Trophoblast cell (in vitro differentiated cells and primary cell): ENCODE measurements at regions not wholly inside any gene's neighbourhood (a gene's known extent, or its start where the extent isn't known, plus 50 kb on each side); places are given as distances from the start of the nearest gene placed in this dataset.

ENCODE experiments used
- DNase-seq, 2 donors: peaks; one replicate each; pipeline ENCODE4 v3.0.0-alpha.2; 2016
- H2AFZ ChIP-seq: 2 replicates; pipeline ENCODE4 v1.6.1; 2013; ENCODE audit warnings: low read length, moderate library complexity, mild to moderate bottlenecking; ENCODE audit not compliant: insufficient read depth, poor library complexity
- H2AK5ac ChIP-seq: 2 replicates; pipeline ENCODE4 v1.6.1; 2013; ENCODE audit warnings: mild to moderate bottlenecking, low read length
- H2BK120ac ChIP-seq: 2 replicates; pipeline ENCODE4 v1.6.1; 2013; ENCODE audit warnings: low read length, mild to moderate bottlenecking, moderate library complexity; ENCODE audit not compliant: insufficient read depth, poor library complexity
- H2BK12ac ChIP-seq: 2 replicates; pipeline ENCODE4 v1.6.1; 2013; ENCODE audit warnings: mild to moderate bottlenecking, low read length, moderate library complexity
- H2BK5ac ChIP-seq: 2 replicates; pipeline ENCODE4 v1.6.1; 2013; ENCODE audit warnings: low read length, low read depth, moderate library complexity, mild to moderate bottlenecking; ENCODE audit not compliant: poor library complexity
- H3K14ac ChIP-seq: 2 replicates; pipeline ENCODE4 v1.6.1; 2013; ENCODE audit warnings: mild to moderate bottlenecking, low read length
- H3K18ac ChIP-seq: 2 replicates; pipeline ENCODE4 v1.6.1; 2013; ENCODE audit warnings: mild to moderate bottlenecking, low read length
- H3K23ac ChIP-seq: 2 replicates; pipeline ENCODE4 v1.6.1; 2013; ENCODE audit warnings: low read length
- H3K27ac ChIP-seq: 2 replicates; pipeline ENCODE4 v1.5.1; 2013; ENCODE audit warnings: low read depth, mild to moderate bottlenecking, inconsistent platforms, low read length, moderate library complexity
- H3K27me3 ChIP-seq: 2 replicates; pipeline ENCODE4 v1.6.1; 2013; ENCODE audit warnings: inconsistent platforms, mild to moderate bottlenecking, low read length, moderate library complexity; ENCODE audit not compliant: insufficient read depth
- H3K36me3 ChIP-seq, 2 experiments: 1 replicate in 1 of 2; 2 replicates in 1 of 2; pipeline ENCODE4 v1.6.1; 2013; ENCODE audit warnings: low read length in 2 of 2, mild to moderate bottlenecking in 2 of 2, moderate library complexity in 1 of 2; ENCODE audit not compliant: insufficient read depth in 2 of 2, control insufficient read depth in 1 of 2
- H3K4ac ChIP-seq: 2 replicates; pipeline ENCODE4 v1.6.1; 2013; ENCODE audit warnings: low read depth, mild to moderate bottlenecking, low read length, moderate library complexity
- H3K4me1 ChIP-seq, 2 experiments: 1 replicate in 1 of 2; 2 replicates in 1 of 2; pipeline ENCODE4 v1.6.1; 2013; ENCODE audit warnings: low read length in 2 of 2, mild to moderate bottlenecking in 2 of 2, moderate library complexity in 1 of 2; ENCODE audit not compliant: insufficient read depth in 2 of 2, control insufficient read depth in 1 of 2
- H3K4me2 ChIP-seq: 2 replicates; pipeline ENCODE4 v1.6.1; 2013; ENCODE audit warnings: inconsistent platforms, mild to moderate bottlenecking, low read length, moderate library complexity
- H3K4me3 ChIP-seq: 2 replicates; pipeline ENCODE4 v1.5.1; 2013; ENCODE audit warnings: mild to moderate bottlenecking, low read depth, low read length, inconsistent platforms
- H3K79me1 ChIP-seq: one replicate; pipeline ENCODE4 v1.6.1; 2013; ENCODE audit warnings: low read length
- H3K79me2 ChIP-seq: 2 replicates; pipeline ENCODE4 v1.6.1; 2013; ENCODE audit warnings: low read length, mild to moderate bottlenecking; ENCODE audit not compliant: control insufficient read depth, insufficient read depth, poor library complexity
- H3K9ac ChIP-seq: 2 replicates; pipeline ENCODE4 v1.6.1; 2013; ENCODE audit warnings: mild to moderate bottlenecking, low read length
- H3K9me3 ChIP-seq: 2 replicates; pipeline ENCODE4 v1.6.1; 2013; ENCODE audit warnings: low read depth, mild to moderate bottlenecking, control low read depth, inconsistent platforms, low read length; ENCODE audit not compliant: insufficient read depth
- H4K12ac ChIP-seq: 2 replicates; pipeline ENCODE4 v1.6.1; 2013; ENCODE audit warnings: low read depth, mild to moderate bottlenecking, low read length, moderate library complexity
- H4K8ac ChIP-seq: 2 replicates; pipeline ENCODE4 v1.6.1; 2013; ENCODE audit warnings: low read depth, mild to moderate bottlenecking, low read length, moderate library complexity
- H4K91ac ChIP-seq: one replicate; pipeline ENCODE4 v1.6.1; 2013; ENCODE audit warnings: low read depth, mild to moderate bottlenecking, low read length, moderate library complexity
- WGBS: extraction: QIAGEN DNeasy Blood & Tissue Kit; methylation state at CpG from one replicate; pipeline ENCODE4 v1.1.7; 2013; ENCODE audit warnings: missing lambda C conversion rate; ENCODE audit not compliant: insufficient read length, insufficient coverage; ENCODE audit errors: extremely low coverage; 5-methylcytosine and 5-hydroxymethylcytosine counted together

DNA sequence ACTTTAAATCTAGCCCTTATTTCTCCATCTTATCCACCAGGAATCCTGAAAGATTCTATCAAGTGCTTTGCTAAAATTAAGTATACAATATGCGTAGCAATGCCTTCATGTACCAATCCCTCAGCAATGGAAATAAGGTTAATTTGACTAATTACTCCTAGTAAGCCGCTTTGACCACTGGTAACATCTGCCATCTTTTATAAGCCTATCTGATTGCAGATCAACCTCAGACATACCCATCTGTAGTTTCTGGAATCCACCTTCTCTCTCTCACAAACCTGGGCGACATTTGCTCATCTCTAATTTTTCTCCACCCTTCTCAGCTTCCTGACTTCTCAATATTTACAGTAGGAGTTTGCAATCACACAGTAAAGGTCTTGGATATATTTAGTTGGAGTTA, 138.8 kb upstream of the CRHR1 start:
- no peak for DNase-seq
- H2AK5ac ChIP-seq = no peak overlapping the region
- H3K79me2 ChIP-seq = no peaks in the 10 kb centered on the region
- H3K23ac ChIP-seq = no peak overlapping the region
- no peaks in the 10 kb centered on the region for H3K4me1 ChIP-seq
- no peak overlapping the region for H3K4ac ChIP-seq
- H4K91ac ChIP-seq = no peak overlapping the region
- H2BK120ac ChIP-seq = no peak overlapping the region
- no peak overlapping the region for H3K4me3 ChIP-seq
- no peak overlapping the region for H4K8ac ChIP-seq
- no peak overlapping the region for H3K9ac ChIP-seq
- no peak overlapping the region for H3K4me2 ChIP-seq
- no peaks in the 10 kb centered on the region for H3K36me3 ChIP-seq
- no peaks in the 10 kb centered on the region for H3K27me3 ChIP-seq
- no peak overlapping the region for H2AFZ ChIP-seq
- H2BK12ac ChIP-seq = no peak overlapping the region
- H3K27ac ChIP-seq = no peak overlapping the region
- no CpG with 5 or more reads among the region's 3 CpGs for WGBS
- peaks cover 2% of the 10 kb centered on the region for H3K9me3 ChIP-seq
- H4K12ac ChIP-seq = no peak overlapping the region
- H3K14ac ChIP-seq = no peak overlapping the region
- H2BK5ac ChIP-seq = no peak overlapping the region
- H3K18ac ChIP-seq = no peak overlapping the region
- H3K79me1 ChIP-seq = no peaks in the 10 kb centered on the region

DNA sequence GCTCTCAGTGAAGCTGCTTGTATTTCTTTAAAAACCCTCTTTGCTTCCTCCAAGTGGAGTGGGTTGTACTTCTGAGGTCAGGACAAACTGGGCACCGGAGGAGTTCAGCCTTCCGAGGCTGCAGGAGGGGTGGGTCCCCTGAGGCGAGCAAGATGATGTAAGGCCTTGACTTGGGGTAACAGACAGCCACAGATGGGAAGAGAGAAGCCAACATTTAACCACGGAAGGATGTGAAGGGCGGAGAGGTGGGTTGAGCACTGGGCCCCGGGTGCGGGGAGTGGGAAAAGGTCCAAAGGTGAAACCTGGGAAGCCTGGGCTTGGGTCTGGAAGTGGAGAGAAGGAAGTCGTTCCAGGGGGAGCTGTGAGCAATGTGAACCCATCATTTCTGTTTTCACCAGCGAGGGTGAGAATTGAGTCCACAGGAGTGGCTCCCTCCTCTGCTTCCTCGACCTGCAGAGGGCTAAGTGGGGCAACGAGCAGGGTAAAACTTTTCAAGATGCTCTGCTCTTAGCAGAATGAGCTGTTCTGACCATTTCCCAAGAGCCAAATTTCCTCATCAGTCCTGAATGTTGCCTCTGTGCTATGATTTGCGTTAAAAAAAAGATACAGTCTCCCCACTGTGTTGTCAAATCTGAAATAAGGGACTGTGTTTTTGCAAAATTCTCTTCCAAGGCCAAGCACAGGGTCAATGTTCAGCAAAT, 137.7 kb upstream of the CRHR1 start:
- Histone ChIP-seq H3K4me3 (no peak overlapping the region), H3K79me1 (no peaks in the 10 kb centered on the region), H2AK5ac (no peak overlapping the region), H2BK12ac (no peak overlapping the region), H2BK120ac (no peak overlapping the region), H4K91ac (no peak overlapping the region), H3K9me3 (peaks cover 2% of the 10 kb centered on the region), H3K4me2 (no peak overlapping the region), H3K9ac (no peak overlapping the region), H3K23ac (no peak overlapping the region), H2AFZ (no peak overlapping the region), H4K8ac (no peak overlapping the region), H3K27me3 (no peaks in the 10 kb centered on the region), H3K27ac (no peak overlapping the region), H3K79me2 (no peaks in the 10 kb centered on the region), H2BK5ac (no peak overlapping the region), H3K18ac (no peak overlapping the region), H4K12ac (no peak overlapping the region), H3K4ac (no peak overlapping the region), H3K4me1 (no peaks in the 10 kb centered on the region), H3K36me3 (no peaks in the 10 kb centered on the region), H3K14ac (no peak overlapping the region)
- no peak for DNase-seq
- WGBS = no CpG with 5 or more reads among the region's 12 CpGs

DNA sequence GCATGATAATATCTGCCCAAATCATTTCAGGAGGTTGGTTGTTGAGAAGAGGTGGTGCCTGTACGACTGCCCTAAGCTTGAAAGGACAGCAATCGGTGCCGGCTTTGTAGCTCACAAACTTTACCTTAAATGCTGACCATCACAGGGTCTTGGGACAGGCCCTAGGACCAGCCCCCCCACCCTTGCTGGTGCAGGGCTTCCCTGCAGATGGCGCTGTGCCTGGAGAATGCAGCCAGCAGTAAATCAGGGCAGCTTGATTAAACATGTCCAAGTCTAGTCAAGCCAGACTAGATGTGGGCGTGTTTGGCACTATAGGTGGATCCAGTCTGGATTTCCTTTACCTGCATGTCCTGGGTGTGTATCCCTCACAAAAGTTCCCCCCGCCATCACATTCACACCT, 135.5 kb upstream of the CRHR1 start:
- Histone ChIP-seq H2BK120ac (no peak overlapping the region), H3K79me2 (no peaks in the 10 kb centered on the region), H2AFZ (no peak overlapping the region), H3K27ac (no peak overlapping the region), H3K4me2 (no peak overlapping the region), H3K9me3 (peaks cover 2% of the 10 kb centered on the region), H3K9ac (no peak overlapping the region), H4K12ac (no peak overlapping the region), H3K23ac (no peak overlapping the region), H3K4me1 (no peaks in the 10 kb centered on the region), H3K79me1 (no peaks in the 10 kb centered on the region), H4K8ac (no peak overlapping the region), H3K18ac (no peak overlapping the region), H3K4me3 (no peak overlapping the region), H3K4ac (no peak overlapping the region), H2AK5ac (no peak overlapping the region), H3K36me3 (no peaks in the 10 kb centered on the region), H2BK5ac (no peak overlapping the region), H2BK12ac (no peak overlapping the region), H4K91ac (no peak overlapping the region), H3K27me3 (no peaks in the 10 kb centered on the region), H3K14ac (no peak overlapping the region)
- WGBS = no CpG with 5 or more reads among the region's 6 CpGs
- no peak for DNase-seq

DNA sequence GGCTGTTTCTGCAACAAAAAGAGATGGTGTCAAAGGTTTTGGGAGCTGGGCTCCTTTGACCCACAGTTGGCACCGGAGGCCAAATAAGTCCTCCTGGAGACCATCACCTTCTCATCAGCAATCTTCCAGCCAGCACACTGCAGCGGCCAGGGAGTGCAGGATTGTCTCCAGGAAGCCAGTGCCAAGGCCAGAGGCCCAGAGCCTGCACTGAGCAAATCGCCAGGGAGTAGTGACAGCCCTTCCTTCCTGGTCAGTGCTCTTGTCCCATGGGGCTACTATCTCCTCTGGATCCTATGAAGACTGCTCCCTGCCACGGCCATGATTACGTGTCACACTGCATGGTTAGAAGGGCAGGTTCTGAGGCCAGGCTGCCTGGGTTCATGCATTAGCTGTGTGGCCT, 134.3 kb upstream of the CRHR1 start:
- no peak overlapping the region for H2AFZ ChIP-seq
- H3K36me3 ChIP-seq = no peaks in the 10 kb centered on the region
- no peak overlapping the region for H2BK5ac ChIP-seq
- no peak overlapping the region for H3K9ac ChIP-seq
- no peak overlapping the region for H3K4me2 ChIP-seq
- H2BK120ac ChIP-seq = no peak overlapping the region
- DNase-seq = no peak
- H3K79me2 ChIP-seq = no peaks in the 10 kb centered on the region
- no peaks in the 10 kb centered on the region for H3K27me3 ChIP-seq
- H4K8ac ChIP-seq = no peak overlapping the region
- no peak overlapping the region for H2AK5ac ChIP-seq
- H3K4me3 ChIP-seq = no peak overlapping the region
- peak overlapping the region; percentile 22 for H3K23ac ChIP-seq
- H3K27ac ChIP-seq = no peak overlapping the region
- H3K9me3 ChIP-seq = peaks cover 2% of the 10 kb centered on the region
- no peaks in the 10 kb centered on the region for H3K4me1 ChIP-seq
- H3K4ac ChIP-seq = no peak overlapping the region
- H2BK12ac ChIP-seq = no peak overlapping the region
- H3K79me1 ChIP-seq = no peaks in the 10 kb centered on the region
- H3K14ac ChIP-seq = no peak overlapping the region
- no CpG with 5 or more reads among the region's 5 CpGs for WGBS
- no peak overlapping the region for H4K91ac ChIP-seq
- no peak overlapping the region for H3K18ac ChIP-seq
- H4K12ac ChIP-seq = no peak overlapping the region
